MM.1S (cell line): ENCODE measurements at regions not wholly inside any gene's neighbourhood (a gene's known extent, or its start where the extent isn't known, plus 50 kb on each side); places are given as distances from the start of the nearest gene placed in this dataset.

Source experiments
- DNase-seq: peaks from one replicate; pipeline ENCODE4 v3.0.0-alpha.2; 2015
- H2AFZ ChIP-seq: fragments of 300-600 bp; sonication (generic); 2 replicates; pipeline ENCODE4 v1.6.0; 2016; ENCODE audit warnings: antibody characterized with exemption, low read length
- H3F3A ChIP-seq: fragments of 300-600 bp; sonication (generic); 2 replicates; pipeline ENCODE4 v1.6.1; 2016; ENCODE audit warnings: mild to moderate bottlenecking, antibody characterized with exemption, low read length, moderate library complexity, mixed read lengths; ENCODE audit not compliant: insufficient read depth
- H3K27ac ChIP-seq: fragments of 300-600 bp; sonication (generic); 2 replicates; pipeline ENCODE4 v1.5.1; 2016; ENCODE audit warnings: mild to moderate bottlenecking, low read length
- H3K27me3 ChIP-seq: fragments of 300-600 bp; sonication (generic); replicated peaks from 2 replicates; pipeline ENCODE4 v1.6.0; 2016; ENCODE audit warnings: low read length; ENCODE audit not compliant: insufficient read depth
- H3K36me3 ChIP-seq: fragments of 300-600 bp; sonication (generic); replicated peaks from 2 replicates; pipeline ENCODE4 v1.6.1; 2016; ENCODE audit warnings: mild to moderate bottlenecking, low read length, mixed read lengths; ENCODE audit not compliant: insufficient read depth
- H3K4me1 ChIP-seq: fragments of 300-600 bp; sonication (generic); 2 replicates; pipeline ENCODE4 v1.6.1; 2016; ENCODE audit warnings: low read length, mixed read lengths
- H3K4me2 ChIP-seq: fragments of 300-600 bp; sonication (generic); 2 replicates; pipeline ENCODE4 v1.6.0; 2016; ENCODE audit warnings: low read depth, low read length
- H3K4me3 ChIP-seq: fragments of 300-600 bp; sonication (generic); 2 replicates; pipeline ENCODE4 v1.5.1; 2016; ENCODE audit warnings: low read length, mixed read lengths
- H3K79me2 ChIP-seq: fragments of 300-600 bp; sonication (generic); 2 replicates; pipeline ENCODE4 v1.6.1; 2016; ENCODE audit warnings: mixed run types, low read length, mixed read lengths
- H3K9ac ChIP-seq: fragments of 300-600 bp; sonication (generic); 2 replicates; pipeline ENCODE4 v1.6.1; 2016; ENCODE audit warnings: low read length, mixed read lengths
- H3K9me2 ChIP-seq: fragments of 300-600 bp; sonication (generic); replicated peaks from 2 replicates; pipeline ENCODE4 v1.6.1; 2016; ENCODE audit warnings: mild to moderate bottlenecking, low read length, mixed read lengths; ENCODE audit not compliant: insufficient read depth
- H3K9me3 ChIP-seq: fragments of 300-600 bp; sonication (generic); replicated peaks from 2 replicates; pipeline ENCODE4 v1.6.1; 2016; ENCODE audit warnings: mild to moderate bottlenecking, low read length, mixed read lengths; ENCODE audit not compliant: insufficient read depth
- H4K20me1 ChIP-seq: fragments of 300-600 bp; sonication (generic); 2 replicates; pipeline ENCODE4 v1.6.1; 2016; ENCODE audit warnings: mild to moderate bottlenecking, low read length, moderate library complexity, mixed read lengths; ENCODE audit not compliant: insufficient read depth
- EZH2 ChIP-seq: fragments of 300-600 bp; sonication (generic); optimal IDR thresholded peaks from 2 replicates; pipeline ENCODE3; 2017; ENCODE audit warnings: low read depth, mild to moderate bottlenecking, antibody characterized with exemption, low read length, mixed read lengths
- EZH2phosphoT487 ChIP-seq: fragments of 300-600 bp; sonication (generic); IDR thresholded peaks from 2 replicates; pipeline ENCODE4 v1.6.1; 2018; ENCODE audit warnings: antibody characterized with exemption, low read length
- TF ChIP-seq, protein P1 (sequence below): fragments of 300-600 bp; sonication (generic); IDR thresholded peaks from 2 replicates; pipeline ENCODE4 v1.5.1; 2016; ENCODE audit warnings: antibody characterized with exemption, low read length, mixed read lengths

DNA sequence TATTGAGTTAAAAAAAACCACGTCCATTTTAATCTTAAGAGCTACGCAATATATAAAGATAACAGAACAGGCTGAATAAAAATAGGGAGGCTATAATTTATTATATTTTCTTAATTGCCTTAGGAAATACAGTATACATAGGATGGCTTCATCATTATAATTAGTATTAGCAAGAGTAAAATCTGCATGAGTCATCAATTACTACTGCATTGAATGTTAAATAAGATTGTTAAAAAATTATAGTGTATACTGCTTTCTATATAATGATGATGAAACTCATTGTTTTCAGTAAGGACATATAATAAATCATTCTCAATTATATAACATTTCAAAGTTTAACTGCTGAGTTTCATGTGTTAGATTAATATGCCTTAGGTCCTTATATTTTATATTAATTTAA, 133.4 kb upstream of the GRID2 start:
- DNase-seq: no peak
- Histone ChIP-seq H3K9me3 (no peaks in the 10 kb centered on the region), H3K9ac (no peak overlapping the region), H3K4me1 (no peaks in the 10 kb centered on the region), H3K79me2 (no peaks in the 10 kb centered on the region), H3K9me2 (no peaks in the 10 kb centered on the region), H3F3A (no peaks in the 10 kb centered on the region), H2AFZ (no peak overlapping the region), H3K4me3 (no peak overlapping the region), H3K27ac (no peak overlapping the region), H4K20me1 (no peaks in the 10 kb centered on the region), H3K27me3 (no peaks in the 10 kb centered on the region), H3K36me3 (no peaks in the 10 kb centered on the region), H3K4me2 (no peak overlapping the region)
- TF ChIP-seq, protein P1, sequence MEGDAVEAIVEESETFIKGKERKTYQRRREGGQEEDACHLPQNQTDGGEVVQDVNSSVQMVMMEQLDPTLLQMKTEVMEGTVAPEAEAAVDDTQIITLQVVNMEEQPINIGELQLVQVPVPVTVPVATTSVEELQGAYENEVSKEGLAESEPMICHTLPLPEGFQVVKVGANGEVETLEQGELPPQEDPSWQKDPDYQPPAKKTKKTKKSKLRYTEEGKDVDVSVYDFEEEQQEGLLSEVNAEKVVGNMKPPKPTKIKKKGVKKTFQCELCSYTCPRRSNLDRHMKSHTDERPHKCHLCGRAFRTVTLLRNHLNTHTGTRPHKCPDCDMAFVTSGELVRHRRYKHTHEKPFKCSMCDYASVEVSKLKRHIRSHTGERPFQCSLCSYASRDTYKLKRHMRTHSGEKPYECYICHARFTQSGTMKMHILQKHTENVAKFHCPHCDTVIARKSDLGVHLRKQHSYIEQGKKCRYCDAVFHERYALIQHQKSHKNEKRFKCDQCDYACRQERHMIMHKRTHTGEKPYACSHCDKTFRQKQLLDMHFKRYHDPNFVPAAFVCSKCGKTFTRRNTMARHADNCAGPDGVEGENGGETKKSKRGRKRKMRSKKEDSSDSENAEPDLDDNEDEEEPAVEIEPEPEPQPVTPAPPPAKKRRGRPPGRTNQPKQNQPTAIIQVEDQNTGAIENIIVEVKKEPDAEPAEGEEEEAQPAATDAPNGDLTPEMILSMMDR: no peak
- TF ChIP-seq EZH2phosphoT487: no peak
- no peak for TF ChIP-seq EZH2

GRCh38 chr4:92172203-92172602, 131.6 kb upstream of the GRID2 start:
- no peak overlapping the region for H2AFZ ChIP-seq
- no peaks in the 10 kb centered on the region for H3K9me3 ChIP-seq
- H3K36me3 ChIP-seq: no peaks in the 10 kb centered on the region
- no peaks in the 10 kb centered on the region for H3F3A ChIP-seq
- no peak overlapping the region for H3K4me3 ChIP-seq
- no peak for DNase-seq
- TF ChIP-seq EZH2 (no peak), EZH2phosphoT487 (no peak)
- TF ChIP-seq, protein P1: no peak
- H3K9me2 ChIP-seq: no peaks in the 10 kb centered on the region
- no peak overlapping the region for H3K4me2 ChIP-seq
- no peak overlapping the region for H3K27ac ChIP-seq
- H3K4me1 ChIP-seq: no peaks in the 10 kb centered on the region
- no peak overlapping the region for H3K9ac ChIP-seq
- no peaks in the 10 kb centered on the region for H4K20me1 ChIP-seq
- H3K79me2 ChIP-seq: no peaks in the 10 kb centered on the region
- no peaks in the 10 kb centered on the region for H3K27me3 ChIP-seq

DNA sequence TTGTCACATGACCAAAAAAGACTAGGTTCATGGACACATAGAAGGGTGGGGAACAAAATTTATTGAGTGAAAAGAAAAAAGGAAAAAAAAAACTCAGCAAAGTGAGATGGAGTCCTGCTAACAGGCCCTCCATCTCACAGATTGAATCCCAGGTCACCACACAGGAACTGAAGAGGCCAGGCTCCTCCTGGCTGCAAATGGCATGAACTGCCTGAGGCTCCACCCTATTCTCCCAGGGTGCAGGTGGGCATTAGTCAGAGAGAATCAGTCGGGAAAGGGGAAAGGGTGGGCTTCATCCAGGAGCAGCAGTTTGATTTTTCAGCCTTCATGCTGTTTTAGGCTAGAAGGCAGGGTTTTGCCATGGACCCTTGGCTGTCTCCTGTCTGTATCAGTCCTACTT, 128.5 kb upstream of the GRID2 start:
- TF ChIP-seq, protein P1: no peak
- TF ChIP-seq EZH2phosphoT487: no peak
- TF ChIP-seq EZH2: no peak
- Histone ChIP-seq H3K27me3 (no peaks in the 10 kb centered on the region), H3K4me1 (no peaks in the 10 kb centered on the region), H2AFZ (no peak overlapping the region), H3K9ac (no peak overlapping the region), H4K20me1 (no peaks in the 10 kb centered on the region), H3K36me3 (no peaks in the 10 kb centered on the region), H3K4me2 (no peak overlapping the region), H3K27ac (no peak overlapping the region), H3K9me2 (no peaks in the 10 kb centered on the region), H3K4me3 (no peak overlapping the region), H3F3A (no peaks in the 10 kb centered on the region), H3K79me2 (no peaks in the 10 kb centered on the region), H3K9me3 (no peaks in the 10 kb centered on the region)
- no peak for DNase-seq
